ENCODE measurements at regions not wholly inside any gene's neighbourhood (a gene's known extent, or its start where the extent isn't known, plus 50 kb on each side); places are given as distances from the start of the nearest gene placed in this dataset.

- DNase-seq (ENCODE audit: extremely low read depth in 1 of 4, low spot score in 3 of 4), result no peak
- Histone ChIP-seq H3K4me2 (ENCODE audit: insufficient read depth, low read length) (no peak overlapping the region), H2AFZ (ENCODE audit: low read depth, low read length) (no peak overlapping the region), H3K4me3 (no peak overlapping the region), H3K36me3 (ENCODE audit: control insufficient read depth, insufficient read depth, low read length) (no peaks in the 10 kb centered on the region), H3K9ac (ENCODE audit: insufficient read depth in 1 of 2, low read depth in 2 of 2, low read length in 2 of 2) (no peak overlapping the region), H3K9me1 (ENCODE audit: control insufficient read depth, insufficient read depth, low read length) (no peaks in the 10 kb centered on the region), H3K9me3 (replicated peaks; ENCODE audit: control insufficient read depth, insufficient read depth, low read depth, low read length) (no peaks in the 10 kb centered on the region), H3K79me2 (ENCODE audit: control insufficient read depth, insufficient read depth, low read length) (no peaks in the 10 kb centered on the region), H3K27me3 (ENCODE audit: control insufficient read depth in 2 of 2, insufficient read depth in 2 of 2, low read length in 2 of 2) (no peaks in the 10 kb centered on the region), H4K20me1 (replicated peaks; ENCODE audit: control insufficient read depth, insufficient read depth, low read length) (no peaks in the 10 kb centered on the region), H3K27ac (ENCODE audit: extremely low read depth, low read depth, low read length) (no peak overlapping the region), H3K4me1 (replicated peaks in 1 of 2; ENCODE audit: control insufficient read depth in 2 of 2, insufficient read depth in 2 of 2, low read length in 2 of 2) (no peaks in the 10 kb centered on the region)
- WGBS (ENCODE audit: insufficient coverage, low coverage, missing lambda C conversion rate), result 0% methylated on average over 2 of the region's 2 CpGs
- CTCF ChIA-PET (ENCODE audit: low intra/inter-chr PET ratio), result no interaction called here
- no peak for ATAC-seq
- BruUV-seq (replicated peaks), result no TSS peak
- no peak for FAIRE-seq
- no peak for TF ChIP-seq NELFE (IDR thresholded peaks at IDR 0.05; ENCODE audit: insufficient read depth, insufficient read length)
- no peak for TF ChIP-seq ARHGAP35 (IDR thresholded peaks at IDR 0.05; ENCODE audit: partially characterized antibody)
- no peak for TF ChIP-seq HCFC1 (IDR thresholded peaks at IDR 0.05; ENCODE audit: low read depth, low read length)
- no peak for TF ChIP-seq FUS (optimal IDR thresholded peaks at IDR 0.05; ENCODE audit: low read depth, low read length)
- POLR2A ChIA-PET, result no interaction called here
- in situ Hi-C loops (cut with MboI) (no loop called here), intact Hi-C loops (cut with micrococcal nuclease) (no loop called here)
These were observed 112.1 kb downstream of the RND3 start for GRCh38 chr2:150375333-150375732.

GRCh38 chr2:150374492-150374891 lies 113.0 kb downstream of the RND3 start:
- ATAC-seq, result no peak
- Histone ChIP-seq H3K79me2 (ENCODE audit: control insufficient read depth, insufficient read depth, low read length) (no peaks in the 10 kb centered on the region), H4K20me1 (replicated peaks; ENCODE audit: control insufficient read depth, insufficient read depth, low read length) (no peaks in the 10 kb centered on the region), H3K9ac (ENCODE audit: insufficient read depth in 1 of 2, low read depth in 2 of 2, low read length in 2 of 2) (no peak overlapping the region), H3K4me1 (replicated peaks in 1 of 2; ENCODE audit: control insufficient read depth in 2 of 2, insufficient read depth in 2 of 2, low read length in 2 of 2) (no peaks in the 10 kb centered on the region), H3K9me1 (ENCODE audit: control insufficient read depth, insufficient read depth, low read length) (no peaks in the 10 kb centered on the region), H3K9me3 (replicated peaks; ENCODE audit: control insufficient read depth, insufficient read depth, low read depth, low read length) (no peaks in the 10 kb centered on the region), H2AFZ (ENCODE audit: low read depth, low read length) (no peak overlapping the region), H3K4me2 (ENCODE audit: insufficient read depth, low read length) (no peak overlapping the region), H3K27ac (ENCODE audit: extremely low read depth, low read depth, low read length) (no peak overlapping the region), H3K4me3 (no peak overlapping the region), H3K27me3 (ENCODE audit: control insufficient read depth in 2 of 2, insufficient read depth in 2 of 2, low read length in 2 of 2) (no peaks in the 10 kb centered on the region), H3K36me3 (ENCODE audit: control insufficient read depth, insufficient read depth, low read length) (no peaks in the 10 kb centered on the region)
- ChIA-PET CTCF (ENCODE audit: low intra/inter-chr PET ratio) (no interaction called here), POLR2A (no interaction called here)
- in situ Hi-C loops (cut with MboI) (no loop called here), intact Hi-C loops (cut with micrococcal nuclease) (no loop called here)
- no TSS peak for BruUV-seq (replicated peaks)
- TF ChIP-seq SOX6 (IDR thresholded peaks at IDR 0.05) (no peak), IRF2 (CRISPR knock-in tag; IDR thresholded peaks at IDR 0.05) (no peak), PPARD (CRISPR knock-in tag; IDR thresholded peaks at IDR 0.05) (no peak), ZFP30 (CRISPR knock-in tag; IDR thresholded peaks at IDR 0.05; ENCODE audit: borderline replicate concordance) (no peak)
- DNase-seq (ENCODE audit: extremely low read depth in 1 of 4, low spot score in 3 of 4), result no peak
- no peak for FAIRE-seq
- 5% methylated on average over 1 of the region's 1 CpG for WGBS (ENCODE audit: insufficient coverage, low coverage, missing lambda C conversion rate)

Data from K562 (cell line).